Panc1 (cell line): ENCODE measurements at regions not wholly inside any gene's neighbourhood (a gene's known extent, or its start where the extent isn't known, plus 50 kb on each side); places are given as distances from the start of the nearest gene placed in this dataset.

ENCODE experiments used
- ATAC-seq: fragments of 200-7000 bp; cut with Tn5 transposase; 2 replicates; pipeline ENCODE4 v1.9.1; 2020; ENCODE audit warnings: mild to moderate bottlenecking, moderate library complexity
- BruUV-seq: library from RNA; stranded (reverse); fragments of 400-500 nt; replicated peaks from 2 replicates; lab custom pipeline; 2021; lab: Mats Ljungman, UMichigan
- CTCF ChIA-PET: fragments of 300-600 bp; sonication (Branson Sonifier 250); formaldehyde crosslinking; loops from one replicate; lab custom pipeline; 2022; ENCODE audit warnings: antibody characterized with exemption; lab: Charles Lee
- POLR2A ChIA-PET: fragments of 300-600 bp; sonication (Branson Sonifier 250); formaldehyde crosslinking; loops from one replicate; lab custom pipeline; 2022; ENCODE audit warnings: antibody characterized with exemption; lab: Charles Lee
- DNase-seq: peaks from one replicate; pipeline ENCODE4 v3.0.0-alpha.2; 2010; ENCODE audit warnings: low read depth, low spot score
- H3K27ac ChIP-seq: 2 replicates; pipeline ENCODE4 v1.5.1; 2011; ENCODE audit warnings: mild to moderate bottlenecking, low read length, inconsistent platforms
- H3K27me3 ChIP-seq: fragments of 200-500 bp; sonication (Bioruptor generic); 2 replicates; pipeline ENCODE4 v1.6.0; 2014; ENCODE audit warnings: low read length, inconsistent platforms; ENCODE audit not compliant: control insufficient read depth, insufficient read depth
- H3K36me3 ChIP-seq: fragments of 200-500 bp; sonication (Bioruptor generic); 2 replicates; pipeline ENCODE4 v1.5.1; 2014; ENCODE audit warnings: inconsistent platforms, mild to moderate bottlenecking, low read length, moderate library complexity; ENCODE audit not compliant: control insufficient read depth, insufficient read depth
- H3K4me1 ChIP-seq: 2 replicates; pipeline ENCODE4 v1.5.1; 2011; ENCODE audit warnings: inconsistent platforms, mild to moderate bottlenecking, low read length, moderate library complexity; ENCODE audit not compliant: control insufficient read depth, insufficient read depth
- H3K4me3 ChIP-seq, 2 experiments: 2 replicates each; pipeline ENCODE4 v1.5.1; 2011 to 2012; ENCODE audit warnings: low read depth in 2 of 2, low read length in 2 of 2, mild to moderate bottlenecking in 2 of 2, inconsistent platforms in 1 of 2, moderate library complexity in 1 of 2
- H3K9me3 ChIP-seq: fragments of 200-500 bp; sonication (Bioruptor generic); 2 replicates; pipeline ENCODE4 v1.5.1; 2014; ENCODE audit warnings: low read depth, mild to moderate bottlenecking, inconsistent platforms, low read length, moderate library complexity; ENCODE audit not compliant: control insufficient read depth, insufficient read depth
- CTCF ChIP-seq: fragments of 450-650 bp; IDR thresholded peaks from 2 replicates; pipeline ENCODE4 v1.5.1; 2017; ENCODE audit warnings: mild to moderate bottlenecking
- POLR2AphosphoS5 ChIP-seq: IDR thresholded peaks from 2 replicates; pipeline ENCODE4 v1.6.1; 2012; ENCODE audit warnings: mild to moderate bottlenecking, low read depth, low read length, moderate library complexity
- REST ChIP-seq, 2 experiments: IDR thresholded peaks; 2 replicates each; pipeline ENCODE4 v1.6.1; 2011 to 2012; ENCODE audit warnings: low read depth in 2 of 2, control low read depth in 1 of 2, low read length in 1 of 2, mild to moderate bottlenecking in 1 of 2, moderate library complexity in 1 of 2; ENCODE audit not compliant: insufficient read depth in 1 of 2
- SIN3A ChIP-seq: IDR thresholded peaks from 2 replicates; pipeline ENCODE4 v1.6.1; 2012; ENCODE audit warnings: low read depth, mild to moderate bottlenecking, low read length, moderate library complexity, borderline replicate concordance; ENCODE audit not compliant: insufficient read depth
- TCF7L2 ChIP-seq: IDR thresholded peaks from 2 replicates; pipeline ENCODE4 v1.6.1; 2011; ENCODE audit warnings: mild to moderate bottlenecking, low read depth, low read length, inconsistent platforms
- in situ Hi-C: cut with HindIII; loops from 2 replicates; pipeline ENCODE4 v1.10.0; 2016; ENCODE audit warnings: low sequenced_read_pairs, low pct_unique_long_range_greater_than_20kb
- intact Hi-C: fragments of 100-400 bp; cut with micrococcal nuclease; formaldehyde crosslinking; loops from one replicate; pipeline ENCODE4 v1.10.0; 2022; ENCODE audit not compliant: unreplicated experiment

GRCh38 chr5:130955041-130955440, 210.0 kb downstream of the HINT1 start:
- intact Hi-C loops (no loop called here), in situ Hi-C loops (no loop called here)
- POLR2A ChIA-PET, result no interaction called here
- Histone ChIP-seq H3K4me3 (no peak overlapping the region), H3K36me3 (no peaks in the 10 kb centered on the region), H3K27ac (no peak overlapping the region), H3K27me3 (no peaks in the 10 kb centered on the region), H3K9me3 (no peaks in the 10 kb centered on the region), H3K4me1 (no peaks in the 10 kb centered on the region)
- CTCF ChIA-PET, result no interaction called here
- DNase-seq, result no peak
- BruUV-seq, result no TSS peak
- no peak for TF ChIP-seq TCF7L2
- no peak for TF ChIP-seq CTCF
- no peak for TF ChIP-seq POLR2AphosphoS5
- no peak for TF ChIP-seq REST (IDR thresholded peaks at IDR 0.05; ENCODE audit: insufficient read depth in 1 of 2, low read depth in 2 of 2, low read length in 1 of 2)
- TF ChIP-seq SIN3A, result no peak
- ATAC-seq, result no peak

- in situ Hi-C loops, result no loop called here
- no peak for ATAC-seq
- Histone ChIP-seq H3K27ac (no peak overlapping the region), H3K36me3 (no peaks in the 10 kb centered on the region), H3K4me3 (no peak overlapping the region), H3K9me3 (no peaks in the 10 kb centered on the region), H3K27me3 (no peaks in the 10 kb centered on the region), H3K4me1 (no peaks in the 10 kb centered on the region)
- POLR2A ChIA-PET, result no interaction called here
- CTCF ChIA-PET, result no interaction called here
- TF ChIP-seq REST (IDR thresholded peaks at IDR 0.05; ENCODE audit: insufficient read depth in 1 of 2, low read depth in 2 of 2, low read length in 1 of 2) (no peak), CTCF (no peak), SIN3A (no peak), POLR2AphosphoS5 (no peak), TCF7L2 (no peak)
- no TSS peak for BruUV-seq
- intact Hi-C loops, result no loop called here
- DNase-seq, result no peak
These were observed 210.7 kb downstream of the HINT1 start for GRCh38 chr5:130954336-130954735.
